Right ventricle myocardium inferior (tissue), 1 donor: ENCODE measurements at regions not wholly inside any gene's neighbourhood (a gene's known extent, or its start where the extent isn't known, plus 50 kb on each side); places are given as distances from the start of the nearest gene placed in this dataset.

Source experiments
- ATAC-seq: fragments of 200-7000 bp; cut with Tn5 transposase; one replicate; pipeline ENCODE4 v1.9.1; 2020; ENCODE audit warnings: mild to moderate bottlenecking, moderate library complexity
- DNase-seq: peaks from one replicate; pipeline ENCODE4 v3.0.0; 2021; ENCODE audit errors: missing footprints
- intact Hi-C: fragments of 100-400 bp; cut with DNase I; formaldehyde crosslinking; loops from one replicate; pipeline ENCODE4 v1.11.0; 2022
- donor health status: DM: no; HTN: yes; CAD: no; lungs with severe emphysema.

DNA sequence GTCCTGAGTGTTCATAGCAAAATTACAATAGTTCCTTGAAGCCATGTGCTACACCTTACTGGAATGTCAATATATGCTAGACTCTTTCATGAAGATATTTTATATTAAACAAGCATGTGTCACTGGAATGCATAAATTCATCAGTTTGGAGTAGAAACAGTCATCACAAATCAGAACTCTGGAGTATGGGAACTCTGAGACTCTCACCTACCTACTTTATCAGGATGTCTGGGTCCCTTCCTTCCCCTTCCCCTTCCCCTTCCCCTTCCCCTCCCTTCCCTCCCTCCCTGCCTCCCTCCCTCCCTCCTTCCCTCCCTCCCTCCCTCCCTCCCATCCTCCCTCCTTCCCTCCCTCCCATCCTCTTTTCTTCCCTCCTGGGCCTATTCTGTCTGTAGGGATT, 144.7 kb upstream of the PEX5L start:
- ATAC-seq (no peak), DNase-seq (no peak)
- intact Hi-C loops, result no loop called here

DNA sequence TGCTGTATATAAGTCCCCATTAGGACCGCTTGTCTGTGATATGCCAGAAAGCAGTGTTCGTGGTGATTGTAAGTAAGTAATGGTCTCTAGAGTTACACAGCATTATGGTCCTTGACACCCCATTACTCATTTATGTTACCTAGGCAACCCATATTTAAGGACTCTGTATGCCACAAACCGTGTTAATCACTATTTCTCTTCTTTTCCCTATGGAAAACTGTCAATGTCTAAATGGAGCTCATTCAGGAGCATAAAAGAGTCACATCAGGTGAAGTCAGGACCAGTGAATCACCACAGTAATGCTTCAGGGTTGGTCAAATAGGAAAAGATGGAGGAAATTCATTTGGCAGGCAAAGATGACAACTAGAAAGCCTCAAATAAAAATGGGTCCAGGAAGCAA, 146.6 kb upstream of the PEX5L start:
- intact Hi-C loops, result no loop called here
- DNase-seq (no peak), ATAC-seq (no peak)

DNA sequence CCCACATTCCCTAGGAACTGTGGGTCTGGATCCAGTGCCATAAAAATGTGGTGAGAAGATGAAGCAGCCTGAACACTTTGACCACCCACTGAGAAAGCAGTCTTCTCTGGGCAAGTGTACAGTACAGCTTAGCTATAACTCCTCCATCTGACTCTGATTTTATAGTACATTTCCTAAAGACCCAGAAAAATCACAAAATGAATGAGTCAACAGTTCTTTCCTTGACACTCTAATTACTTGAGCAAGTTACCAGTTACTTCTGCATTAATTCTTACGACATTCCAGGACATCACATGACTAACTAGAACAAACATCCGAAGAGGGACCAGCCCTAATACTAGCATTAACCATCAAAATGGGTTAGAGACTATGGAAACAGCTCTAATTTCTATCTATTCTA, 148.1 kb upstream of the PEX5L start:
- ATAC-seq, result no peak
- intact Hi-C loops, result no loop called here

DNA sequence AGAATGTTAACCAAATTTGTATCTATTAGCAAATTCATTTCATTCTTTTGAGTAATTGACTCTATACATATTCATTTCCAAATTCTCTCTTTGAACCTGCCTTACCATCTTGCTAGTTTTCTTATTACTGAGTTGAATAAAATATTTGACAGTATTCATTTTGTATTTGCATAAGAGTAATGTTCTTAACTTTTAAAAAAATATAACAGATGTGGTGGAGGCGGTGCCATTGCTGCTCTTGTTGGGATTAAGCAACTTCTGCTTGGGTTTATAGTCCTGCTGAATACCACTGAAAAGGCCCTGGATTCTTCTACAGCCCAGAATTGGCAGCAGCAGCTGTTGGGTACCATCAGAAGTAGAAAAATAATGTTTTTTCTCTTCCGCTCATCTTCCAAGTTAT, 148.9 kb upstream of the PEX5L start:
- intact Hi-C loops, result no loop called here
- DNase-seq, result no peak
- ATAC-seq, result no peak

More for the DNA sequence above, 148.1 kb upstream of the PEX5L start:
- DNase-seq, result no peak

DNA sequence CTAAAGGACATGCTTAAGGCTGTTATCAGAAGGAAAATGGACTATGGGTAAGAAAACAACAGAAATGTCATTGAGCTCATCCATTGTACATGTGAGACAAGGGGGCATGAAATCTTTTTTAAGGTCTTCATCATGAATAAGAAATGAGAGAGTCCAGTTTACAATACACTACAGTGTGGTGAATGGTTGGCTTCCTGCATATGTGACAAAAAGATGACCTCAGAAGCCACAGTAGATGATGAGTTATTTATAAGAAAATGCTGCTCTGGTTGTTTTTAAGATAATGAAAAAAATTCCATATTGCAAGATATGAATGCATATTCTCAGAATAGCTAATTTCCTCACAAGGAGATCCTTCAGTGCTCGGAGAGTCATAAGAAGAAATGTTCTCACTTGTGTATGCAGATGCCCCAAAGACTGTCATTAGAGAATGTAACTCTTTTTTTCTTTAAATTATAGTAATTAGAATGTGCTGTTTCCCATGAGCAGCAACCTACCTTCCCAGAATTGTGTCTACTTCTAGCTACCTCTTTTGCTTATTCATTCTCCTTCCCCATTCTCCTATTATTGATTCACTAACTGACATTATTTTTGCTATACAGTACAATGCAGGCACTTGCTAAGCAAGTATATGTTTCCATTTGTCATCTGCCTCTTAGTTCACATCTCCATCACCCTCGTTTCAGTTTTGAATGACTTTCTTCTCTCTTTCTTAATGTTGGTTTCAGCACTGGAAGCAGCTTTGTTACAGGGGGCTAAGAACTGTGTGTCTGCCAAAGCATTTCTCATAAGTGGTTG, 152.0 kb upstream of the PEX5L start:
- DNase-seq (no peak), ATAC-seq (no peak)
- intact Hi-C loops, result no loop called here

DNA sequence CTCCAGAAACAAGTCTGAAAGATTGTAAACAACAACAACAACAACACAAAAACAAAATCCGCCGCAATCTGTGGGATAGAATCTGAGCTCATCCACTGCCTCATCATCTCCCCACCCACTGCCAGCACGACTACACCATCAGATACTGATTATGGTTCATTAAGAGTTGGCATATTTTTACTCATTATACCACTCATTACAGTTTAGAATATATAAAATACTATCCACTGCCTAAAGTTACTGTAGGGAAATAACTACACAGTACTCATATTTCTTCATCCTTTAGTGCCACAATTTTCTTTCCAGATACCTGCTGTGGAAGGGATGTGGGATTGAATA, 152.5 kb upstream of the PEX5L start:
- no peak for ATAC-seq
- no peak for DNase-seq
- intact Hi-C loops, result no loop called here

DNA sequence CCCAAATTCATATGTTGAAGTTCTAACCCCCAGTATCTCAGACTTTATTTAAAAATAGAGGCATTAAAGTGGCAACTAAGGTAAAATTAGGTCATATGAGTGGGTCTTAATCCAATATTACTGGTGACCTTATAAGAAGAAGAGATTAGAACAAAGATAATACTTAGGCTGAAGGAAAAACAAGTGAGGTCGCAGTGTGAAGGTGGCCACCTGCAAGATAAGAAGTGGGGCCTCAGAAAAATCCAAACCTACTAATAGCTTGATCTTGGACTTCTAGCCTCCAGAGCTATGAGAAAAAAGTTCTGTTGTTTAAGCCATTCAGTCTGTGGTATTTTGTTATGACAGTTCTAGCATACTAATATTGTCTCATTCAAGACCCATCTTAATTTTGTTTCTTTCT, 159.9 kb upstream of the PEX5L start:
- no peak for DNase-seq
- intact Hi-C loops, result no loop called here

DNA sequence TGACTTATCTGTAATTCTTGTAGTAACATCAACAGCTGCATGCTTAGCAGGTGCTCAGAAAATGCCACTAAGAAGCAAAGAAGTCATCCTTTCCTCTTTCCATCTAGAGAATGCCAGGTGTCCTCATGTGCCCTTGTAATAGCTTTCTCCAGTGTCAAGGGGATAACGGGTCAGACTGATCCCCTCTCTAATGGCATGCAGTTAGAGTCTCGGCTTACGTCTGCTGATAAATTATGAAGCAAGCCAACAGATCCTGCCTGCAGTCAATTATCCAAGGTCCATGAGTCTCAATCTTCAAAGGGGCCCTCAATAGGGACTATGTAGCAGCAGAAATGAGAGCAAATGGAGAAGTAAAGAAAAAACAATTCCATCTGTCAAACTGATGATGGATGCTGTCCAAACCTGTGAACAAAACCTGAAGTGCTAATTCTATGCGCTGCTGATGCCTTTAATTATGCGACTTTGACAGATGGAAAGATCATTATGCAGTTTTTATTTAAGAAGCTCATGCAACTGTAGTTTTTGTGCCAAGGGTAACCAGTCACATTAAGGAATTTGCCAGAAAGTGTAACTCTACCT, 162.8 kb upstream of the PEX5L start:
- DNase-seq, result no peak
- ATAC-seq, result no peak
- intact Hi-C loops, result no loop called here

More for the DNA sequence above, 159.9 kb upstream of the PEX5L start:
- ATAC-seq, result no peak

DNA sequence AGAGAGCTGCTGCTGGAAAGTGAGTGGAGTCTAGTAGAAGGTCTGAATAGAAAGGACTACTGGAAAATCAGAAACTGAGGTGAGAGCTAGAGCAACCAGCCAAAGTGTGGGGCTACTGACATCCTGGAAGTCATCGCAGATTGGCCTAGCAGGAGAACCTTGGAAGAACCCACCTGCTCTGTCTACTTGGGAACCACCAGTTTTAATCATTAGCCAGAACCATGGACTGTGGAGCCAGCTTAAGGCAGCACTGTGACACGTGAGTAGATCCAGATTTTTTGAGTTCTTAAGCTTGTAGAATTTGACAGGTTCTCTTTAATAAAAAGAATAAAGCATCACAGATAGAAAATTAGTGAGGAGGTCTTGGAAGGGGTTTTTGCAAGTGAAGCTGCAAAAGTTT, 179.1 kb upstream of the PEX5L start:
- intact Hi-C loops, result no loop called here
- no peak for DNase-seq
- ATAC-seq, result no peak

DNA sequence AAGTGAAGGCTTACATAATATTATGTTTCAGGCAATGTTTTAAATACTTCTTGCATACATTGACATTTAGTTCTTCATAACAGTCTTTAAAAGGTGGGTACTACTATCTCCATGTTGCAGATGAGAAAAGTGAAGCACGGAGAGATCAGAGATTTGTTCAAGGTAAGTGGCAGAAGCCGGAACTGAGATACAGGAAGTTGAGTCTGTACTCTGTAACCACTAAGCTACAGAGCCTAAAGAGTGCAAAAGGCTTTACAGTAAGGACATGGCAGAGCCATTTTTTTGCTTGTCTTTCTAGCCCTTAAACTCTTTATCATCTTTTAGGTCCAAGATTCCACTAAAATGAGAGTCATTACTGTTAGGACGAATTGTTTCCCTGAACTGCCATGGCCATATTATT, 186.5 kb upstream of the PEX5L start:
- intact Hi-C loops, result no loop called here
- ATAC-seq, result no peak
- no peak for DNase-seq

DNA sequence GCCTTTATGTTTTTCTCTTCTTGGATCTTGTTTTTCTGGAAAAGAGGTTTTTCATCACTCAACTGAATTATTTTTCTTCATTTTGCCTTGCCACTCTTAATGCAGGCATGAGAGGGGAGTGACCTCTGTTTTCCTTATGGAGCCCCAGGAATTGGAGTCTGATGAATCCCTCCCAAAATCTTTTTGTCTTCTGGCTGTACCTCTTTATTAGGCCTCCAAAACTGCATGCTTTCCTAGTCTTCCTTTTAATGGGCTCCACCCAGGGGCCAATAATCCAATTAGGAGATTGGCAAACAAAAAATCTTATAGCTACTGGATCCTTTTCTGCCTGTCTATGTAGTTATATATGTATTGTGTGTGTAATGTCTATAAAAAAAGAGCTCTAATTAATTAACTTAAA, 192.4 kb upstream of the PEX5L start:
- no peak for DNase-seq
- ATAC-seq, result no peak
- intact Hi-C loops, result no loop called here

DNA sequence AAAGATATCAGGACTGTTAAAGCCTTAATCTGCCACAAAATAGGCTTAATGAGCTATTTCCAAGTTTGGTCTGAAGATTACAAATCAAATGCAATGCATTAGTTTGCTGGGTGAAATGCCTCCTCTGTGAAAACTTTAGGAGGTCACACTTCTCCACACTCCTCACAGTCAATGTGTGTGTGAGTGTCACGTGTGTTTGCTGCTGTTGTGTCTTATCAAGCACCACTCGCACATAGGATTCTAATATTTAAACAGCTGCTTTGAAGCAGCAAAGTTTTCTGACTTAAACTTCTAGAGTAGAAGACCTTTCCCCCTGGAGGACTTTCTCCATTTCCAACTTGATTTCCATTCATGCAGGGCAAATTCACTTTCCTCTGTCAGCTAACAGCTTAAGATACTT, 203.2 kb upstream of the PEX5L start:
- intact Hi-C loops, result no loop called here
- no peak for ATAC-seq
- no peak for DNase-seq

DNA sequence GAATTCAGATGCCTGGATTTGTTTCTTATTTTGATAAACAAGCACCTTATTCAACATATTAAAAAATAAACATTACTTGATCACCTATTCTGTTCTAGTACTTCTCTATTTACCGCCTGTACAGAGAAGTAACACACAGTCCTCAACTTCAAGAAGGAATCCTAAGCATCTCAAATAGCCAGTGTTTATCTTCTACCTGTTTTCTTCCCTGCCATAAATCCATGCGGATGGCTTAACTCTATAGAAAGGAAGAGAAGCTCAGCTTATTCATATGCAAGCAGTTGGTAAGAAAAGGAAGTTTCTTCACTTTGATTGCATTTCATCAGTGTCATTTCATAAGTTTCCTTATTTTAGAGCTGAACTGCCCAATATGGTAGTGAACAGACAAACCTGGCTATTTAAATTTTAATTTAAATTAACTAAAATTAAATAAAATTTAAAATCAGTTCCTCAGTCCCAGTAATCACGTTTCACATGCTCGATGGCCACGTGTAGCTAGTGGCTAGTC, 210.0 kb upstream of the PEX5L start:
- intact Hi-C loops, result no loop called here
- DNase-seq, result no peak
- no peak for ATAC-seq

DNA sequence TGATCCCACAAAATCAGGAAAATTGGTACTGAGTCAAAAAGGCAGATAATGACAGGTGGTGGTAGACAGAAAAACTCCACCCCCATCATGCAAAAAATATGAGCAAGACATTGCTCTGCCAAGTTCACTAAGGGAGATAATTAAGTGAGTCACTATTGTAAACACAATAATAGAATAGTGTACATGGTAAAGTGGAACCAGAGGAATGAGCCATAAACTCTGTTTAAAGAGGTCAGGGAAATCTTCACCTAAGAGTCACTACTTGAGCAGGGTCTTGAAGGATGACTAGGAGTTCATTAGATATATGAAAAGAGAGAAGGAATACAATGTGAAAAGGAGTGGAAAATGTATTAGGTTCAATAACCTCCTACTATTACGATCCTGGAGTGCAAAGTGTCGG, 213.4 kb upstream of the PEX5L start:
- intact Hi-C loops, result no loop called here
- DNase-seq (no peak), ATAC-seq (no peak)

DNA sequence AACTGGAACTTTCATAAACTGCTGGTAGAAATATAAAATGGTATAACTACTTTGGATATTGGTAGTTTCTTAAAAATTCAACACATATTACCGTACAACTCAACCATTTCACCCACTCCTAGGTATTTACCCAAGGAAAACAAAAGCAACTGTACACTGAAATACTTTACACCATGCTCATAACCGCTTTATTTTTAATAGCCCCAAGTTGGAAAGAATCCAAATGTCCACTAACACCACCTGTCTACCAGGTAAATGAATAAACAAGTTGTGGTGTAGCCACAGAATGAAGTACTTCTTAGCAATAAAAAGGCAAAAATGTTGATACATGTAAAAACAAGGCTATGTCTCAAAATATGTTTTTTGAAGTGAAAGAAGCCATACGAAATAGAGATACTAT, 215.9 kb upstream of the PEX5L start:
- ATAC-seq (no peak), DNase-seq (no peak)
- intact Hi-C loops, result no loop called here

DNA sequence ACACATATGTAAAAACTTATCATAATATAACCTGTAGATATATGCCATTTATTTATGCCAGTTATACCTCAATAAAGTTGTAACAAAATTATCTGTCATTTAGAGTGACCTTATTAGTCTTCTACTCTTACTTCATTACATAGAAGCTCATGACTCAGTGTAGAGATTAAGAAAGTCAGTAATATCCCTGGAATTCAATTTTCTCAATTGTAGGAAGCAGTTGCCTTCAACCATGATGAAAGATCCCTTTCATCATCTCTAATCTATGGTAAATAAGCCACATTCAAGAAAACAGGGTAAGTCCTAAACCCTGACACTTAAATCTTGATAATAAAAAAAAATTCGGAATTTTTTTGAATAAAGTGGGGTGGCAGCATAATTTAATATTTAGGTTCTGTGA, 216.5 kb upstream of the PEX5L start:
- DNase-seq, result no peak
- no peak for ATAC-seq
- intact Hi-C loops, result no loop called here

DNA sequence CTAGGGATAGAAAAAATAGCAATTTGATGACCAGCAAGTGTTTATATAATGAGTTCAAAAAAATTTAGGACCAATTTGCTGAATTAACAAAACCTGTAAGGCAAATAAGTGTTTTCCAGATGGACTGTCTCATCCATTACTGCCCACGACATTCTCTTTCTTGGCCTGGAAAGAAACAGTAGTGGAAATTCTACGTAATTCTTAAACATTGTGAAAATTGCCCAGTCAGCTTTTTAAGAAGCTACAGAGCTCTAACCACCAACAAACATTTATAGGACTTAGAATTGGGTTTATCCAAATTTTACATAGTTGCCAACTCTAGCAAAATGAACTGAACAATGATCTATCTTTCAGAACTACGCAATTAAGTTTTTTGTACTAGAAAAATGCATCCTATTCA, 227.7 kb upstream of the PEX5L start:
- intact Hi-C loops, result no loop called here
- DNase-seq, result no peak

DNA sequence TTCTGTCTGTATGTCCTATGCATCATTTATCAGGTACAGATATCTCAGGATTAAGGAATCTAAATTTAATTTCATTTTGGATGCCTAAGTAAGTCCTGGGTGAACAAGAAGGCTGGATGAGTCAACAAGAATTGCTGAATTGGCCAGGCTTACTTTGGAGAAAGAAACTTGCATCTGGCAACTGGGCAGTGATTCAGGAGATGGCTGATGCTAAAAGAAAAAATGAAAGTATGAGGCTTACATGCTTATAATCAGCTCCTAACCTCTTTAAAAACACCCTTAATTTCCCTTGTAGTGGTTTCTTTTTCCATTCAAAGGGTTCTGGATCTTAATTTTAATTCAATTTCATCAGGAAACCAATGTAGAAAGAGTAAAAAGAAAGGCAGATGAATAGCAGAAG, 228.8 kb upstream of the PEX5L start:
- ATAC-seq, result no peak
- intact Hi-C loops, result no loop called here
- no peak for DNase-seq

More for the DNA sequence above, 227.7 kb upstream of the PEX5L start:
- ATAC-seq, result no peak

DNA sequence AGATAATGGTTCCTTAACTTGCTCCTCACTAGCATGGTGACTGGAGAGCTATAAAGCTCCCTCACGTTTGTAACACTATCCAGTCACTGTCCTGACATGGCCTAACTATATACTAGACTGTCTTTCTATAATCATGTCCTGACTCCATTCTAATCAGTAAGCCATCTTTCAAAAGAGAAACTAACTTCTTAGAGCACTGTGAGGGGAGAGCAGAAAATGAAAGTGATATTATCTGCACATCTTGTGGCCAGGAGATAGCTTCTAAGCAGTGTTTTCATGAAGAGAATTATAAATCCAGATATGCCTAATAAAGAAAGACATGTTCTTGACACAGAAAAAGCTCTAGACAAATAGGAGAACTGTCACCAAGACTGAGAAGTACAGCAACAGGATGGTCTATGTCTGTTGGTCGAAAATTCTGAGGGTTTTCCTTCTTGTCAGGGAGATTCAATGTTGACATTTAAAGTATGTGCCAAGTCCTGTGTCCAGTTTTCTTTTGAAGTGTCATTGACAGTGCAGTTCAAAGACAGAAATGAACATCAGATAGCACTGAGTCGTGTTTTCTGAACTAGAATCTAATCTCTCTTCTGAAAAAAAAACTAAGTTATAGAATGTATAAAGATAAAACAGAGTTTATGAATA, 230.6 kb upstream of the PEX5L start:
- ATAC-seq, result no peak
- no peak for DNase-seq
- intact Hi-C loops, result no loop called here

DNA sequence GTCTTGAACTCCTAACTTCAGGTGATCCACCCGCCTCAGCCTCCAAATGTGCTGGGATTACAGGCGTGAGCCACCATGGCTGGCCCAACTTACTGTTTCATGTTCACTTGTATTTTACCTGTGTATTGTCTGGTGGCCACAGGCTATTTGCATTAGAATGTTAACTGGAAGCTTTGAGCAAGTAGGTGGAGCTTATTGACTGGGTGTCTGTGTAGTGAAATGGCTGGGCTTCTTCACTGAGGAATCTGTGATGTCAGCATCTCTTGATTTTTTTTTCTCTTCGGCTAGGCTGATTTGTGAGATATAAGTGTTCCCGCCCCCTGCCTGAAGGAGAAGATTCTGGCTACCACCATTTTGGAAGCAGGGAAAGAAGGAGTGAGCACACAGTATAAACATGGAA, 237.8 kb upstream of the PEX5L start:
- ATAC-seq, result no peak
- intact Hi-C loops, result no loop called here
- no peak for DNase-seq
